ENCODE measurements at regions not wholly inside any gene's neighbourhood (a gene's known extent, or its start where the extent isn't known, plus 50 kb on each side); places are given as distances from the start of the nearest gene placed in this dataset.
"Not testable (repeated sequence)": the region's sequence is repeated elsewhere in the genome, so short reads cannot be mapped to it uniquely, and the experiment has no call there.

GRCh38 chr4:26237916-26238315 lies 82.9 kb upstream of the RBPJ start:
- TF ChIP-seq, protein P1, sequence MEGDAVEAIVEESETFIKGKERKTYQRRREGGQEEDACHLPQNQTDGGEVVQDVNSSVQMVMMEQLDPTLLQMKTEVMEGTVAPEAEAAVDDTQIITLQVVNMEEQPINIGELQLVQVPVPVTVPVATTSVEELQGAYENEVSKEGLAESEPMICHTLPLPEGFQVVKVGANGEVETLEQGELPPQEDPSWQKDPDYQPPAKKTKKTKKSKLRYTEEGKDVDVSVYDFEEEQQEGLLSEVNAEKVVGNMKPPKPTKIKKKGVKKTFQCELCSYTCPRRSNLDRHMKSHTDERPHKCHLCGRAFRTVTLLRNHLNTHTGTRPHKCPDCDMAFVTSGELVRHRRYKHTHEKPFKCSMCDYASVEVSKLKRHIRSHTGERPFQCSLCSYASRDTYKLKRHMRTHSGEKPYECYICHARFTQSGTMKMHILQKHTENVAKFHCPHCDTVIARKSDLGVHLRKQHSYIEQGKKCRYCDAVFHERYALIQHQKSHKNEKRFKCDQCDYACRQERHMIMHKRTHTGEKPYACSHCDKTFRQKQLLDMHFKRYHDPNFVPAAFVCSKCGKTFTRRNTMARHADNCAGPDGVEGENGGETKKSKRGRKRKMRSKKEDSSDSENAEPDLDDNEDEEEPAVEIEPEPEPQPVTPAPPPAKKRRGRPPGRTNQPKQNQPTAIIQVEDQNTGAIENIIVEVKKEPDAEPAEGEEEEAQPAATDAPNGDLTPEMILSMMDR (IDR thresholded peaks at IDR 0.05; ENCODE audit: insufficient read depth, low read depth, low read length, missing control alignments): no peak
- no peak overlapping the region for H3K4me3 ChIP-seq (ENCODE audit: low read length)
- no peak for DNase-seq (ENCODE audit: low read depth)

DNA sequence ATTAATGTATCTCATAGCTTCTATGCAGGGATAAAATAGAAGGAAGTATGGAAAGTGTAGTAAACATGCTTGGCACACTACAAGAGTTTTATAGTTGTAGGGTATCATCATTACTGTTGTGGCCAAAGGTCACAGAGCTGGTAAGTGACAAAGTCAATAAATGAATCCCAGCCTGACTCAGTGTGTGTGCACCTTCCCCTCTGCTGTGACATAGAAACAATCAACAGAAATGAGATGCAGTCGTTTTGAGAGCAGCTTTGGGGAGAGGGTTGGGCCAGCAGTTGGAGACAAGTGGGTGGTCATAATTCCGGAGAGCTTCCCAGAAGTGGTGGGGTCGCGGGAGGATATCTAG lies 82.4 kb upstream of the RBPJ start:
- no peak for DNase-seq (ENCODE audit: low read depth)
- H3K4me3 ChIP-seq (ENCODE audit: low read length): no peak overlapping the region
- TF ChIP-seq, protein P1 (IDR thresholded peaks at IDR 0.05; ENCODE audit: insufficient read depth, low read depth, low read length, missing control alignments): no peak

DNA sequence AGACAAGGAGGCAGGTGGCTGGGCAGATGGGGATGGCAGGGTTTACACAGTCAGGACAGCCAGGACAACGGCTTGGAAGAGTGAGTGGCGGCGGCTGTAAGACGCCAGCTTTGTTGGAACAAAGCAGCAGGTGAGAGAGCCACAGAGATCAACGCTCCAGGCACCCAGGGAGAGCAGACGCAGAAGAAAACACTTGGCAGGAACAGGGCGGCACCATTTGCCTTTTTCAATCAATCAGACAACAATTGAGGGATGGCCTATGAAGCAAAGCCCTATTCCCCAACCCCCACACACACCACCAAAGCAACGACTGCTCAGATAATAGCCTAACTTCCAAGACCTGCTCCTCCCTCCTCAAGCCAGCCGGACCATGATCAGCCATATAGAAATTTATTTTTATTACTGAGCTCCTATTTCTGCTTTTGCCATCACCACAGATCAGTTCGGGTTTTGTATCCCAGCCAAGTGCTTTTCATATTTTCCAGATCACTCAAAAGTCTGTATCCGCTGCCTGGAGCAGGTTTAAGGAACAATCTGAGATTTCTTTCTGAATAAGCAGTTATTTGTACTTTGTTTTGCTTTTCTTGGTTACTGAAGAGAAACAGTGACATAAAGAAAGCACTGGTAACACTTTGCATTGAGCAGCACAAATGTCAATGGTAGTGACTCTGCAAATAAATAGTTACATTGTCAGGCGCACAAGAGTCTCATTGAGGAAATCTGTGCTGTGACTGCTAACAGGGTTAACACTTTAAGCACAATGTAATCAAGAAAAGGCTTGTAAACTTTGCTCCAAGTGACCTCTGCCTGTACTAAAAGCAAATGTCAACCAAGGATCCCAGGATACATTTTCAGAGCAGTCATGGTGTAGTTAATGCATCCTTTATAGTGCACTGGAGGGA lies 81.8 kb upstream of the RBPJ start:
- no peak for DNase-seq (ENCODE audit: low read depth)
- H3K4me3 ChIP-seq (ENCODE audit: low read length): no peak overlapping the region
- TF ChIP-seq, protein P1 (IDR thresholded peaks at IDR 0.05; ENCODE audit: insufficient read depth, low read depth, low read length, missing control alignments): no peak

- TF ChIP-seq, protein P1 (IDR thresholded peaks at IDR 0.05; ENCODE audit: insufficient read depth, low read depth, low read length, missing control alignments): no peak
- no peak overlapping the region for H3K4me3 ChIP-seq (ENCODE audit: low read length)
- no peak for DNase-seq (ENCODE audit: low read depth)
These were observed 81.0 kb upstream of the RBPJ start for GRCh38 chr4:26239801-26240200.

DNA sequence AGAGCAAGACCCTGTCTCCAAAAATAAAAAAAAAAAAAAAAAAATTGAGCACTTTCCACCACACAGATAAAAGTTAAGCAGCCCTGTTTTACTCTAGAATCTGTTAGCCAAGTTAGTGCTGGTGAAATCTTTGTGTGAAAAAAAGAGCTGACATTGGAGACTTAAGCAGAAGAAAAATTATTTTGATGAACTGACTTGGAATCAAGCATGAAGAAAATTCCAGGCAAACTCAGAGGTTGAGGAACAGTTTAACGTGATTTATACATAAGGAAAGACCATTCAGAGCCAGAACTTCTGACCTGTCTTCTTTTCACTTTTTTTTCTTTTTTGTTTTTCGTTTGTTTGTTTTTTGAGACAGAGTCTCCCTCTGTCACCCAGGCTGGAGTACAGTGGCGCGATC lies 79.6 kb upstream of the RBPJ start:
- no peak for DNase-seq (ENCODE audit: low read depth)
- TF ChIP-seq, protein P1 (IDR thresholded peaks at IDR 0.05; ENCODE audit: insufficient read depth, low read depth, low read length, missing control alignments): no peak
- H3K4me3 ChIP-seq (ENCODE audit: low read length): no peak overlapping the region

GRCh38 chr4:26242451-26242850 lies 78.4 kb upstream of the RBPJ start:
- TF ChIP-seq, protein P1 (IDR thresholded peaks at IDR 0.05; ENCODE audit: insufficient read depth, low read depth, low read length, missing control alignments): no peak
- H3K4me3 ChIP-seq (ENCODE audit: low read length): no peak overlapping the region
- no peak for DNase-seq (ENCODE audit: low read depth)

GRCh38 chr4:26244138-26244537 lies 76.7 kb upstream of the RBPJ start:
- DNase-seq (ENCODE audit: low read depth); H3K4me3 ChIP-seq (ENCODE audit: low read length): not testable (repeated sequence)
